ENCODE measurements at regions not wholly inside any gene's neighbourhood (a gene's known extent, or its start where the extent isn't known, plus 50 kb on each side); places are given as distances from the start of the nearest gene placed in this dataset.
"Not testable (repeated sequence)": the region's sequence is repeated elsewhere in the genome, so short reads cannot be mapped to it uniquely, and the experiment has no call there.

GRCh38 chr12:87338681-87339080, 690.5 kb downstream of the C12orf50 start:
- ChIA-PET POLR2A (no interaction called here), CTCF (interaction anchor here (1.5 kb wide), 1 partner anchor 14 kb away, joined by 4 read pairs; no protein-coding TSS in a partner anchor)
- no peak for TF ChIP-seq CTCF (IDR thresholded peaks at IDR 0.05; ENCODE audit: control extremely low read depth, extremely low read depth, low read depth, missing control alignments)
- DNase-seq (ENCODE audit: extremely low spot score), result no peak

- DNase-seq (ENCODE audit: extremely low spot score), result no peak
- CTCF ChIA-PET, result no interaction called here
- POLR2A ChIA-PET, result no interaction called here
- no peak for TF ChIP-seq CTCF (IDR thresholded peaks at IDR 0.05; ENCODE audit: control extremely low read depth, extremely low read depth, low read depth, missing control alignments)
Observed at GRCh38 chr12:87336814-87337336, 692.3 kb downstream of the C12orf50 start.

GRCh38 chr12:87332987-87333726, 696.0 kb downstream of the C12orf50 start:
- no peak for TF ChIP-seq CTCF (IDR thresholded peaks at IDR 0.05; ENCODE audit: control extremely low read depth, extremely low read depth, low read depth, missing control alignments)
- CTCF ChIA-PET, result no interaction called here
- POLR2A ChIA-PET, result no interaction called here
- no peak for DNase-seq (ENCODE audit: extremely low spot score)

- DNase-seq (ENCODE audit: extremely low spot score); POLR2A ChIA-PET; CTCF ChIA-PET: not testable (repeated sequence)
Observed at GRCh38 chr12:87330071-87330555, 699.1 kb downstream of the C12orf50 start.

DNA sequence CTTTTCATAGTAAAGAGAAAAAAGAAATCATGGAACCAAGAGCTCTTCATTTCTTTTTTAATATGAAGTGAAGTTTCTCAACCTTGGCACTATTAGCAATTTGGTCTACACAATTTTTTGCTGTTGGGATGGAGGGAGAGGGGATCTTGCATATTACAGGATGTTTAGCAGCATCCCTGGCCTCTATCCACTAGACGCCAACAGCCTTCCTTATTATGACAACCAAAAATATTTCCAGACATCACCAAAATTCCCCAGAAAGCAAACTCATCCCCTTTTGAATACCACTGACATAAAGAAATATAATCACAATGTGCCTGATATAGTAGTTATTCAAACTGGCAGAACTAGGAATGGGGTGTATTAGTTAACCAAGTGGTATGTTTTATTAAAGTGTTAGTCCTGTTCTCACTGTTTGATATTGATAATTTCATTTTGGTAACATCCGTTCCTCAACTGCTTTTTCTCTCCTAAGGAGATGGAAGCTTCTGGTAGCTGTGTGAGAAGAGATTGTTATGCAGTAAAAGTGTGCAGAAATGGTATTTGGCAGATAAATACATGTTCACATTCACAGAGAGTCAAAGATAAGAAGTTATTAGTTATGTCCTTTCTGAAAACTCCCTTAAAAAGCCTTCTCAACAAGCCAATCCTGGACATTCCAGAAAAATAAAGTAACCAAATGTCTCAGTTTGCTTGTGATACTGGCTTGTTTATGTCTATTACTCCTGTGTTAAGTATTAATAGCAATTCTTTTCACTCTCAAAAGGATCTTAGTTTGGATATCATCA, 699.9 kb downstream of the C12orf50 start:
- no peak for DNase-seq (ENCODE audit: extremely low spot score)
- ChIA-PET POLR2A (no interaction called here), CTCF (interaction anchor here (3.2 kb wide), 1 partner anchor 15 kb away, joined by 7 read pairs; no protein-coding TSS in a partner anchor)
- no peak for TF ChIP-seq CTCF (IDR thresholded peaks at IDR 0.05; ENCODE audit: control extremely low read depth, extremely low read depth, low read depth, missing control alignments)

- ChIA-PET POLR2A (no interaction called here), CTCF (no interaction called here)
- no peak for DNase-seq (ENCODE audit: extremely low spot score)
- TF ChIP-seq CTCF (IDR thresholded peaks at IDR 0.05; ENCODE audit: control extremely low read depth, extremely low read depth, low read depth, missing control alignments), result no peak
Observed at GRCh38 chr12:87323369-87323768, 705.8 kb downstream of the C12orf50 start.

DNA sequence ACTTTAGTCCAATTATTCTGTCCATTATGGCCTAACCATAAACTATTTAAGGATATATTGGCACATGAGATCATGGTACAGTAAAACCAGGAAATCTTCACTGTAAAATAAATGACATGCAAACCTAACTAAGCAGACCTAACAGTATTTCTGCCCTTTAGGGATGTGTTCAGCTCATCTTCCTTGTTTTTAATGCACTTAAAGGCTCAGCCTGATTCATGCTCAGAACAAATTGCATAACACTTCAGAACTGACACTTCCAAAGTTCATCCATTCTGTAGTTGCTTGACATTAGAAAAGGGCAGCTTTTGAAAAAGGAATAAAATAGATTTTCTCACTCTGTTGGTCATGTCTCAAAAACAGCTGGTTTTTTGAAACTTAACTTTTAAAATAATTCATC, 708.5 kb downstream of the C12orf50 start:
- TF ChIP-seq CTCF (IDR thresholded peaks at IDR 0.05; ENCODE audit: control extremely low read depth, extremely low read depth, low read depth, missing control alignments), result no peak
- DNase-seq (ENCODE audit: extremely low spot score), result no peak
- CTCF ChIA-PET, result no interaction called here
- POLR2A ChIA-PET, result no interaction called here
